ENCODE measurements at regions not wholly inside any gene's neighbourhood (a gene's known extent, or its start where the extent isn't known, plus 50 kb on each side); places are given as distances from the start of the nearest gene placed in this dataset.

DNA sequence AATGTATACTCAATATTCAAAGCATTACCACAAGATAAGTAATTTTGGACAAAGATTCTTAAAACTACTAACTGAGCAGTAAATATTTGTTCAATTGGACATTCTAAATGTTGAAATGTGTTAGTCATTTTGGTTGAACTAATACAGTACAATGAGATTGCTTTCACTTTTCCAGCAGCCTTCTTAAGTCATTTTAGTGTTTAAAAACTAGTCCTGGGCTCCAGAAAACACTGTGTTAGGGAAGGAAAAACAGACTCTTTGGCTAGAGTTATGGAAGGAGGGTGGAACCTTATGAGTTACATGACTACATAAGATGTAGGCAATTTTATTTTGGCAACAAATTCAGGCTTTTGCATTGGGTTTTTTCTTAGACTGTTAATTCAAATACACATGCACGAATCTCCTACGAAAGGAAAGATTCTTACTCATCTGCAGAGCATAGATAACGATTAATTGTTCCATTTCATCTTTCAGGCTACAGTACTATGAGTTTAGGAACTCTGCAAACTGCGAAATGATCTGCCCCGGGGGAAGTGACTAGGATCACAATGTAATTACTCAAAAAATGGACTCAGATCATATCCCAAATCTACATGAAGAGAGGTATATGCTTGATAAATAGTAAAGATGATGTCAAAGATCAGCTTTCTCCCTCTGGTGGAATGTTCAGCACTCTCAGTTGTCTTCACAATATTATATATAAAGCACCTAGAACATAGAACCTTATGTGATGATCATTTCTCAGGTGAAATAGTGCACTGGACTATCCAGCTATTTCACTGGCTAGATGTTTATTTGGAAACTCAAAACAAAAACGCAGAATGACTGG, 492.8 kb upstream of the MDFIC2 start:
- DNase-seq (ENCODE audit: low read depth in 1 of 2, low spot score in 1 of 2): no peak

DNA sequence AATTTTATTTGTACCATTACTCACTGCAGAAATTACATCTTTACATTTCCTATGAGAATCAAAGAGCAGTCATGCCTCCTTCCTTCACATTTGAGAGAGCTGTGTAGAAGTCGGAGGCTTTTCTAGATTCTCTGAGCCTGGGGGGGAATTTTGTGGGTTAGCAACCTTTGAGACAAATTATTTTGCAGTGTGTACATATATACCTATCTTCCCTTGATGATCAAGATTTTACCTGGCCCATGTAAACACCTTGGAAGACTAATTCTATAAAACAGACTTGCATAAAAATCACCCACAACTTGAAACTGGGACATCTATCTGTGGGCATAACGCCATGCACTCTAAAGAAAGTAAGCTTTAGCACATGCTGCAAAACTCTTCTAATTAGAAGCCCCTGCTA, 491.5 kb upstream of the MDFIC2 start:
- no peak for DNase-seq (ENCODE audit: low read depth in 1 of 2, low spot score in 1 of 2)

- DNase-seq (ENCODE audit: low read depth in 1 of 2, low spot score in 1 of 2): no peak
Observed at GRCh38 chr3:70803319-70803718, 490.9 kb upstream of the MDFIC2 start.

DNA sequence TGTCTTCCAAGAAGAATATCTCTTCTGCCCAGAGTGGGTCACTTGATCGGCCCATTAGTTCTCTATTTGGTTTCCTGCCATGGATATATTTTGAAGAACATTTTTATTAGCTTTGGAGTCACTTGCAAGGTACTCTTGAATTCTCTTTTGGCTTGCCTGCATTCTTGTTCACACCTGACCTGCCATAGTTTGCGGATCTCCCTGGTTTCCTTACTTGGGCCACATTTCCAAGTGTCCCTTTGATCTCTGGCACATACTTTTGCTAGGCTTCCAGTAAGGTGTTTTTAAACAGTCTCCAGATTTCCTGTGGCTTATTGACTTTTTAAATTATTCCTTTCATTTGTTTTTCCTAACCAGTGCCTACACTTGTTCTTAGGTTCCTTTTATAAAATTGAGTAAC, 488.5 kb upstream of the MDFIC2 start:
- no peak for DNase-seq (ENCODE audit: low read depth in 1 of 2, low spot score in 1 of 2)

DNA sequence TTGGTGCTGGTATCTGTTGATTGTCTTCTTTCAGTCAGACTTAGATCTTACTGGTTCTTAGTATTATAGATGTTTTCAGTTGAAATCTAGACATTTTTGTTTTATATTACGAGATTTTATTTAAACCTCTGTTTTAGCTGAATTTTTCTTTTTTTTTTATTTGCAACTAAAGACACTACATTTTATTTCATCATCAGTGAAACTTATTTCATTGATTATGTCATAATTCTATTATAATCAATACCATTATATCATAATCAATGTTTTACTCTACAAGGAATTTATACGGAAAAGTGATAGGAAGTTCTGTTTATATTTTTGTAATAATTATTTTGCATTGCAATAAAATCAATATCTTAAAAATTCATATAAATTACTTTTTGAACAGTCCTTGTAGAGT, 477.4 kb upstream of the MDFIC2 start:
- DNase-seq (ENCODE audit: low read depth in 1 of 2, low spot score in 1 of 2): no peak

- no peak for DNase-seq (ENCODE audit: low read depth in 1 of 2, low spot score in 1 of 2)
Observed at GRCh38 chr3:70780790-70781189, 468.4 kb upstream of the MDFIC2 start.

- DNase-seq (ENCODE audit: low read depth in 1 of 2, low spot score in 1 of 2): no peak
Observed at GRCh38 chr3:70779296-70779695, 466.9 kb upstream of the MDFIC2 start.

DNA sequence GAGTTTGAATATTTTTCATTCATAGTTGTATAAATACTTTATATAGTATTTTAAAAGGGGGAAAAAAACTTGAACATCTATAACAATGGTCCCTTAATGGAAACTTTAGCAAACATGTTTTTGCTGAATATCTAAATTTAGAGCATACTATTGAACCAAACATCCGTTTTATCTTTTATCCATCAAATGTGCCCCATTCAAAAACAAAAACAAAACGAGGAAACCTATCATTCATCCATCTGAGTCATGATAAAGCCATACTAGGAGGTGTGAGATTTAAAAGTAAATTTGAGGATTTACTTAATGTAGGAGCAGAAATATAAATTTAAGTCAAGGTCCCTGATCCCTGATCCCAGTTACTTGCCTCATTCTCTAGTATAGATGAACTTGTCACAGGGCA, 463.6 kb upstream of the MDFIC2 start:
- DNase-seq (ENCODE audit: low read depth in 1 of 2, low spot score in 1 of 2): no peak

DNA sequence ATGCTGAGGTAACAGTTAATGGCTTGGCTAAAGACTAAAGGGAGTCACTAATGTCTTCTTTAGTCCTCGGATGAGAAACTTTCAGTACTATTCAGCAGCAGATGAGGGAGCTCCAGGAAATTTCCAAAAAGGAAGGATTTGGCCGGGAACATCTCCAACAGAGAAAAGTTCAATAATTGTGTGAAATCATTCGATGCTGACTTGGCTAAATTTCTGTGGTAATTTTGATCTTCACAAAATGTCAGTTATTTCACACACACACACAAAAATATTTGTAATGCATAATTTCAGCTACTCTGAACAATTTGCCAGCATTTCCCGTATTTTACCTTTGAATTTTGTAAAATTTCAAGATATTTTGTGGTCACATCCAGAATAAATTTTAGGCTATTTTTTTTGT, 462.8 kb upstream of the MDFIC2 start:
- no peak for DNase-seq (ENCODE audit: low read depth in 1 of 2, low spot score in 1 of 2)

DNA sequence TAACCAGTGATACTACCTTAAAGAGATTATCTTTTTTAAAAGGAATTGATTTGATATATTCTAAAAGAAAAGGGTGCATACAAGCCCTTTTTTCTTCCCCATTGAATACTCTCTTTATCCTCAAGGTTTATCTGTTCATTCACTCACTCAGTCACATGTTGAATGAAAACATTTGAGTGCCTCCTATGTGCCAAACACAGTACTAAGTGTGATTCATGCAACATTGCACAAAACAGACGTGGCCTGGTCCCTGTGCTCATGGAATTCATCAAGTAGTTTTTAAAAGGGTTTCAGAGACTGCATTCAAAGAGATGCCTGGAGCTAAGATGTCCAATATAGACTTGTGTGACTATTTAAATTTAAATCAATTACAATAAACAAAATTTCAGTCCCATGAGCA, 462.2 kb upstream of the MDFIC2 start:
- no peak for DNase-seq (ENCODE audit: low read depth in 1 of 2, low spot score in 1 of 2)

DNA sequence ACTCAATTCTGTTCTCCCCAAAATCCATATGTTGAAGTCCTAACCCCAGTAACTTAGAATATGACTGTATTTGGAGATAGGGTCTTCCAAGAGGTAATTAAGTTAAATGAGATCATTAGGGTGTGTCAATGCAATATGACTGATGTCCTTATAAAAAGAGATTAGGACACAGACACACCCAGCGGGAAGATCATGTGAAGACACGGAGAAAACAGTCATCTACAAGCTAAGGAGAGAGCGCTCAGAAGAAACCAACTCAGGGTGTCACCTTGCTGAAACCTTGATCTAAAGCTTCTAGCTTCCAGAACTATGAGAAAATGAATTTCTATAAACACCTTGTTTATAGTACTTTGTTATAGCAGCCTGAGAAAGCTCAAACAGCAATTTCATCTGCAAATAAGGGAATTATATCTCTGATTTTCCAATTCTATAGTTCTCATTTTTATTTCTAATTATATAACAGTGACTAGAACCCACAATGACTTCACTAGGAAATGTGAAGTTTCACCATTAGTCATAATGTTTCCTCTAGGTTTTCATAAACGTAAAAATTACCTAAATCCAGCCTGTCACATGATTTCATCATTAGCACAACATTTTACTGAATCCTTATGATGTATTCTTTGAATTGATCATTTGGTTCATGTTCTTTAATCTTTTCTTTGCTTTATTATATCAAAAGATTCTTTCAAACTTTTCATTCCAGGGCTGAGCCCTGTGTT, 459.1 kb upstream of the MDFIC2 start:
- no peak for DNase-seq (ENCODE audit: low read depth in 1 of 2, low spot score in 1 of 2)

DNA sequence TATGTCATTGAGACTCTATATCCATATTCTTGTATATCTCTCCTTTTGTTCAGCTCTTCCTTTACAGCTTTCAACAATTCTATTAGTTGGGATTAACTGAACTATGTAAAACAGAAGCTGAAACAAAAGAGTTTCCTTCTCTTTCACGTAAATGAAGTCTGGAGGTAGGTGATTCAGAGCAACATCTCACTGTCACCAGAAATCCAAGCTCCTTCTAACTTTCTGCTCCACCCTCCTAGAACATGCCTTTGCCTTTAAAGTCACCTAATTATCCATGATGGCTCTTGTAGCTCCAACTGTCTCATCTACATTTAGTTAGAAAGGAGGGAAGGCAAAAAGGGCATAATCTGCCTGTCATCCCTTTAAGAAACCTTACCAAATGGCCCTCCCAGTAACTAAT, 458.2 kb upstream of the MDFIC2 start:
- DNase-seq (ENCODE audit: low read depth in 1 of 2, low spot score in 1 of 2): no peak

GRCh38 chr3:70766301-70766700, 453.9 kb upstream of the MDFIC2 start:
- DNase-seq (ENCODE audit: low read depth in 1 of 2, low spot score in 1 of 2): no peak

GRCh38 chr3:70763894-70764293, 451.5 kb upstream of the MDFIC2 start:
- DNase-seq (ENCODE audit: low read depth in 1 of 2, low spot score in 1 of 2): no peak

GRCh38 chr3:70757658-70758057, 445.2 kb upstream of the MDFIC2 start:
- DNase-seq (ENCODE audit: low read depth in 1 of 2, low spot score in 1 of 2): no peak

DNA sequence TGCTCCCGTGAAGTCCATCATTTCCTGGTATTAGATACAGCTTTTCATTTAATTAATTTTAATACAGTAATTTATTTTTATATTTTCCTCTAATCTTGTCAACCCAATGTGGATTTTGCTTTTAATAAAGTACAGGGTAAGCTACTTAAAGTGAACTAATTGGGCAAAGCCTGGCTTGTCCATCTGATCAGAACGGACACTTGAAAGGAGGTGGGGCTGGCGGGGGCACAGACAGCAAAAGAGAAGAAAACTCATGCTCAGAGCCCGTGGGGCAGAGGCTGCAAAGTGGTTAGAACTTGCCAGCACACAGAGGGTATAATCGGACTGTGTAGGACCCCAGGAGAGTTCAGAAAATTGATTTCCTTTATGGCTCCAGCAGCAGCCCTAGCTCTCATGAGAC, 443.1 kb upstream of the MDFIC2 start:
- DNase-seq (ENCODE audit: low read depth in 1 of 2, low spot score in 1 of 2): no peak

GRCh38 chr3:70754314-70754713, 441.9 kb upstream of the MDFIC2 start:
- DNase-seq (ENCODE audit: low read depth in 1 of 2, low spot score in 1 of 2): no peak

GRCh38 chr3:70753572-70753971, 441.1 kb upstream of the MDFIC2 start:
- no peak for DNase-seq (ENCODE audit: low read depth in 1 of 2, low spot score in 1 of 2)

DNA sequence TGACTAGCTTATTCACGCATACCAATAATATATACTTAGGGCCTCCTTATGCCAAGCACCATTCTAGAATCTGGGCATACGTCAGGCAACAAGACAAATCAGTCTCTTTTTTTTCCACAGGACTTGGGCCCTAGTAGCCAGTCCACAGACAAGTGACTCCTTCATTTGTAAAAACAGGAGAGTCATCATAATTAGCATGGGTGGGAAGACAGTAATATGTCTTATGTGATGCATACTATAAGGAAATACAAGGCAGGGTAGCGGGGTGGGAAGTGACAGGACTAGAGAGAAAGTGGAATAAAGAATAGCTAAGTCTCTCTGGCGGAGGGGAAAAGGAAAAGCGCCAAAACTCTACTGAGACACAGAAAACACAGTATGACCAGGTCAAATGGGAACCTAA, 439.6 kb upstream of the MDFIC2 start:
- DNase-seq (ENCODE audit: low read depth in 1 of 2, low spot score in 1 of 2): no peak

- DNase-seq (ENCODE audit: low read depth in 1 of 2, low spot score in 1 of 2): no peak
Observed at GRCh38 chr3:70749122-70749521, 436.7 kb upstream of the MDFIC2 start.

GRCh38 chr3:70748593-70748992, 436.2 kb upstream of the MDFIC2 start:
- DNase-seq (ENCODE audit: low read depth in 1 of 2, low spot score in 1 of 2): no peak

GRCh38 chr3:70747847-70748246, 435.4 kb upstream of the MDFIC2 start:
- no peak for DNase-seq (ENCODE audit: low read depth in 1 of 2, low spot score in 1 of 2)

DNA sequence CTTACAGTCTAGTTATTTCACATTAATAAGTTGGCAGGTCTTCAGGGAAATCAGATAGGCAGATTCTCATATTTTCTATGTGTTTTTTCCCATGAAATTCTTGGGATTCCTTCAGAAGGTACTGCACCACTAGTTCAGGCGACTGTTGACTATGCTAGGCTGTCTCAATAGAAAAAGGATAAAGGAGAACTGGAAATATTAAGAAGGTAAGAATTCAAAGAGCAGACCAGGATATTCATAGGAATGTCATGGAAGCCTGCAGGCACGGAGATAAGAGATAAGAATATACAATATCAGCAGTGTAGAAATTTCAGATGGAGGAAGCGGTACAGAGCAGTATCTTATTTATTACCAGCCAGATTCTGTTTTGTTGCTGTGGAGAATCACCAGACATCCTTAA, 432.1 kb upstream of the MDFIC2 start:
- DNase-seq (ENCODE audit: low read depth in 1 of 2, low spot score in 1 of 2): no peak

Measured in stimulated activated CD4-positive, alpha-beta T cell treated with anti-CD3 and anti-CD28 coated beads, Interleukin-15, amount 100 ng/mL, for 1 hour (primary cell).